GM18507 (cell line): ENCODE measurements at regions not wholly inside any gene's neighbourhood (a gene's known extent, or its start where the extent isn't known, plus 50 kb on each side); places are given as distances from the start of the nearest gene placed in this dataset.

Experiments
- DNase-seq: peaks from one replicate; pipeline ENCODE4 v3.0.0; 2011; ENCODE audit warnings: low read depth; ENCODE audit not compliant: insufficient read length; ENCODE audit errors: extremely low spot score
- FAIRE-seq: peaks from 2 replicates; lab custom pipeline; 2011; peaks lifted over from hg19 to GRCh38; lab: Jason Lieb, UNC

GRCh38 chr13:99436686-99437416, 64.4 kb upstream of the TM9SF2 start:
- FAIRE-seq, result peak; percentile 96

GRCh38 chr13:99439048-99439447, 62.2 kb upstream of the TM9SF2 start:
- no peak for DNase-seq

More at GRCh38 chr13:99436686-99437416, 64.4 kb upstream of the TM9SF2 start:
- DNase-seq, result peak; percentile 69

GRCh38 chr13:99439850-99440604, 61.2 kb upstream of the TM9SF2 start:
- DNase-seq (no peak), FAIRE-seq (no peak)

More at GRCh38 chr13:99439048-99439447, 62.2 kb upstream of the TM9SF2 start:
- no peak for FAIRE-seq

GRCh38 chr13:99442273-99442895, 58.9 kb upstream of the TM9SF2 start:
- DNase-seq (no peak), FAIRE-seq (peak; percentile 91)

- no peak for FAIRE-seq
- DNase-seq, result no peak
Measured at GRCh38 chr13:99446242-99446641, 55.0 kb upstream of the TM9SF2 start.

- DNase-seq (no peak), FAIRE-seq (no peak)
Measured at GRCh38 chr13:99448546-99448945, 52.7 kb upstream of the TM9SF2 start.

GRCh38 chr13:99450416-99450815, 50.9 kb upstream of the TM9SF2 start:
- DNase-seq, result no peak
- FAIRE-seq, result no peak
